Uterus (tissue), 2 donors: ENCODE measurements at regions not wholly inside any gene's neighbourhood (a gene's known extent, or its start where the extent isn't known, plus 50 kb on each side); places are given as distances from the start of the nearest gene placed in this dataset.

Source experiments
- CTCF ChIP-seq, 4 experiments: fragments of 200-600 bp in 2 of 4; fragments of 450-650 bp in 2 of 4; sonication (generic) in 2 of 4; IDR thresholded peaks; one replicate each; pipeline ENCODE4 v1.5.1; 2016 to 2019; ENCODE audit warnings: antibody characterized with exemption in 4 of 4, mild to moderate bottlenecking in 2 of 4, moderate library complexity in 1 of 4
- POLR2A ChIP-seq, 2 donors: fragments of 450-650 bp; IDR thresholded peaks; one replicate each; pipeline ENCODE4 v1.6.1; 2016; ENCODE audit warnings: antibody characterized with exemption in 2 of 2, mild to moderate bottlenecking in 1 of 2, moderate library complexity in 1 of 2

GRCh38 chr20:23284009-23284408, 66.6 kb upstream of the NXT1 start:
- TF ChIP-seq CTCF (IDR thresholded peaks at IDR 0.05) (no peak), POLR2A (IDR thresholded peaks at IDR 0.05) (no peak)
